GM20000 (cell line): ENCODE measurements at regions not wholly inside any gene's neighbourhood (a gene's known extent, or its start where the extent isn't known, plus 50 kb on each side); places are given as distances from the start of the nearest gene placed in this dataset.
"Not testable (repeated sequence)": the region's sequence is repeated elsewhere in the genome, so short reads cannot be mapped to it uniquely, and the experiment has no call there.

ENCODE experiments used
- DNase-seq: peaks from one replicate; pipeline ENCODE4 v3.0.0; 2012; ENCODE audit warnings: low spot score
- TF ChIP-seq, protein P1 (sequence below): IDR thresholded peaks from 2 replicates; pipeline ENCODE4 v1.5.1; 2012; ENCODE audit warnings: mild to moderate bottlenecking, control low read depth; ENCODE audit errors: extremely low read depth, missing control alignments

DNA sequence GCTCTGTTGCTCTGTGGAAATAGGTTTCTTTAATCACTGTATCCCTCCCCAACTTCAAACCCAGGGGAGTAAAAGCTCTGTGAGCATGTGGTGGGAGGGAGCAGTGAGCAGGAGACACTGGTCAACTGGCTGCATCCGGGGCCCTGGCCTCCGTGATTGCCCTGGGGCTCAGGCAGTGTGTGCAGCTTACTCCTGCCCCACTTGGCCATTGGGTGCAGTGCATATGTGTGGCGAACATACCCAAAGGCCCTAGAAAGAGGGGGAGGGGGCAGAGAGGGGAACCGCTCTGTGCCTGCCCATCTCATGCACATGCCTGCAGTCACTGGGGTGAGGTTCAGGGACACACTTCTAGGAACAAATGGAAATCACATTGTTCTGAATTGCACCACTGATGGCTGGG, 378.7 kb downstream of the ZBBX start:
- DNase-seq = no peak
- TF ChIP-seq, protein P1, sequence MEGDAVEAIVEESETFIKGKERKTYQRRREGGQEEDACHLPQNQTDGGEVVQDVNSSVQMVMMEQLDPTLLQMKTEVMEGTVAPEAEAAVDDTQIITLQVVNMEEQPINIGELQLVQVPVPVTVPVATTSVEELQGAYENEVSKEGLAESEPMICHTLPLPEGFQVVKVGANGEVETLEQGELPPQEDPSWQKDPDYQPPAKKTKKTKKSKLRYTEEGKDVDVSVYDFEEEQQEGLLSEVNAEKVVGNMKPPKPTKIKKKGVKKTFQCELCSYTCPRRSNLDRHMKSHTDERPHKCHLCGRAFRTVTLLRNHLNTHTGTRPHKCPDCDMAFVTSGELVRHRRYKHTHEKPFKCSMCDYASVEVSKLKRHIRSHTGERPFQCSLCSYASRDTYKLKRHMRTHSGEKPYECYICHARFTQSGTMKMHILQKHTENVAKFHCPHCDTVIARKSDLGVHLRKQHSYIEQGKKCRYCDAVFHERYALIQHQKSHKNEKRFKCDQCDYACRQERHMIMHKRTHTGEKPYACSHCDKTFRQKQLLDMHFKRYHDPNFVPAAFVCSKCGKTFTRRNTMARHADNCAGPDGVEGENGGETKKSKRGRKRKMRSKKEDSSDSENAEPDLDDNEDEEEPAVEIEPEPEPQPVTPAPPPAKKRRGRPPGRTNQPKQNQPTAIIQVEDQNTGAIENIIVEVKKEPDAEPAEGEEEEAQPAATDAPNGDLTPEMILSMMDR = no peak

DNA sequence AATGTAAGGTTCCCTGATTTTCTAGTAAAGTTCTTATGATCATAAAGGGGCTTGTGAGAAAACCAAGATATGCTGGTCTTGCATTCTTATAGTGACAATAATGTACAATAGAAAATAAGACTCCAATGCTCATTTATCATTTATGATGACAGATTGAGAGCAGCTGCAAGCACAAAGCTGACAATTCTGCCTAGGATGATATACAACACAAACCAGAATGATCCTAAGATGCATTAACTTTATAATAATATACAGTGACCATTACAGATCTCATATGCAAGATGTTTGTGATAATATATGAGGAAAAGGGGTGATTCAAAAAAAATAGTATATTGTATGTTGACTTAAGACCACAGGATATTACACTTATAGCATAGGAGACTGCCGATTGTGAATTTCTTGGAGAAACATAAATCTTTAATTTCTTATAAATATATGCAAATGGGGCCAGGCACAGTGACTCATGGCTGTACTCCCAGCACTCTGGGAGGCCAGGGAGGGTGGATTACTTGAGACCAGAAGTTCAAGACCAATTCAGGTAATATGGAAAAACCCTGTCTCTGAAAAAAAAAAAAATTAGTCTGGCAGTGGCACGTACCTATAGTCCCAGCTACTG, 387.0 kb downstream of the ZBBX start:
- TF ChIP-seq, protein P1 = no peak
- no peak for DNase-seq

DNA sequence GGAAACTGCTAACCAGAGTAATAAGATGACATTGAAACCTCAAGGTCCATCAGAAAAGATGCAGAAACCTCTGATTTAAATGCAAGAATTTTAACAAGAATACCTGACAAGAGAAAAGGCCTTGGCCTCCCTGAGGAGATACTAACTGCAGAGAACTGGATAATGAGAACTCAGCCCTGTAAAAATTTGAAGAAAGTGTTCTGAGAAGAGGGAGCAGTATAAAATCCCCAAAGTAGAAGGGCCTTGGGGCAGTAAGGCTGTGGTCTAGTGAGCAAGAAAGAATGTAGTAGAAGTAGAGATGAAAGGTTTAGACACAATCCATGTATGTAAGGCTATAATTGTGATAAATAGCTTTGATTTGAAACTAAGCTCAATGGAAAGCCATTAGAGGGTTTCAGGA, 394.1 kb downstream of the ZBBX start:
- no peak for DNase-seq
- TF ChIP-seq, protein P1 = no peak

DNA sequence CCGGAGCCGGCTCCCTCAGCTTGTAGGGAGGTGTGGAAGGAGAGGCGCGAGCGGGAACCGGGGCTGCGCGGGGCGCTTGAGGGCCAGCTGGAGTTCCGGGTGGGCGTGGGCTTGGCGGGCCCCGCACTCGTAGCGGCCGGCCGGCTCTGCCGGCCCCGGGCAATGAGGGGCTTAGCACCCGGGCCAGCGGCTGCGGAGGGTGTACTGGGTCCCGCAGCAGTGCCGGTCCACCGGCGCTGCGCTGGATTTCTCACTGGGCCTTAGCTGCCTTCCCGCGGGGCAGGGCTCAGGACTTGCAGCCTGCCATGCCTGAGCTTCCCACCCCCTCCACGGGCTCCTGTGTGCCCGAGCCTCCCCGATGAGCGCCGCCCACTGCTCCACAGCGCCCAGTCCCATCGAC, 404.3 kb downstream of the ZBBX start:
- DNase-seq = not testable (repeated sequence)

DNA sequence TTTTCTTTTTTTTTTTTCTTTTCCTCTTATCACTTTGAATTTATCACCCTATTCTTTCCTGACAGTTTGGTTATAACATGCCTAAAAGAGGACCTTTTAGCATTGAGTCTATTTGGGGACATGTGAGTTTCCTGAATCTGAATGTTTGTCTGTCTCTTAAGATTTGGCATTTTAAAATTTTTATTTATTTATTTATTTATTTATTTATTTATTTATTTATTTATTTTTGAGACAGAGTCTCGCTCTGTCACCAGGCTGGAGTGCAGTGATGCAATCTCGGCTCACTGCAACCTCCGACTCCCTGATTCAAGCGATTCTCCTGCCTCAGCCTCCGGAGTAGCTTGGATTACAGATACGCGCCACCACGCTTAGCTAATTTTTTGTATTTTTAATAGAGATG, 412.4 kb downstream of the ZBBX start:
- not testable (repeated sequence) for DNase-seq

DNA sequence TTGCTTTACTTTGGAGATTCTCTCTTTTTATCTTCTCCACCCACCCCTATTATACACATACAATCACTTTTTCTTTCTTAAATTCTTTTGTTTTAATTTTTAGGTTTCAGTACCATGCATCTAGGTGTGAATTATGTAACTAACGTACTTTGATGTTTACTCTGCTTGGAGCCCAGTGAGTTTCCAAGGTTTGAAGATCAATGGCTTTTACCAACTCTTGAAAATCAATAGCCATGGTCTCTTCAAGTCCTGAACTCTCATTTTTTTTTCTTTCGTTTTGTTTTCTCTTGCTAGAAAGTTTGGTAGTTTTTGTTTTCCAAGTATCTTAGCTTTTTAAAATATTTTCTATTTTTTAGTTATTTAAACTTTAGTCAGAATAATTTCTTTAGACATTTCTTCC, 417.2 kb downstream of the ZBBX start:
- DNase-seq = no peak
- TF ChIP-seq, protein P1 = no peak

DNA sequence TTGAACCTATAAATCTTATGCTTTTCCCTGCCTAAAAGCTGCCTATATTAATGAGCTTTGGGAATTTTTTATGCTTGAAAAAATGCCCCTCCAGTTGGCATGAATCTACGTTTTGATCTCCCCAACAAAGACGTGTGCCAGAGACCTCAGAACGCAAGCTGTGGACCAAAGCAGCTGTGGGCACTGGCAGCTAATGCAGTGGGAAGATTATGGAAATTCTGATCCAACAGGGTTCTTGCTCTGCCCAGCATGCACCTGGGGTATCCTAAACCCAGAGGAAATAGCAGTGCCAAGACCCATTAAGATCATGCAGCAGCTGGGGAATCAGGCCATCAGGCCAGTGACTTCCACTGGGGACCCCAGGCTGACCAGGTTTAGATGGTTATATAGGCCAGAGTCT, 423.0 kb downstream of the ZBBX start:
- TF ChIP-seq, protein P1 = no peak
- no peak for DNase-seq

DNA sequence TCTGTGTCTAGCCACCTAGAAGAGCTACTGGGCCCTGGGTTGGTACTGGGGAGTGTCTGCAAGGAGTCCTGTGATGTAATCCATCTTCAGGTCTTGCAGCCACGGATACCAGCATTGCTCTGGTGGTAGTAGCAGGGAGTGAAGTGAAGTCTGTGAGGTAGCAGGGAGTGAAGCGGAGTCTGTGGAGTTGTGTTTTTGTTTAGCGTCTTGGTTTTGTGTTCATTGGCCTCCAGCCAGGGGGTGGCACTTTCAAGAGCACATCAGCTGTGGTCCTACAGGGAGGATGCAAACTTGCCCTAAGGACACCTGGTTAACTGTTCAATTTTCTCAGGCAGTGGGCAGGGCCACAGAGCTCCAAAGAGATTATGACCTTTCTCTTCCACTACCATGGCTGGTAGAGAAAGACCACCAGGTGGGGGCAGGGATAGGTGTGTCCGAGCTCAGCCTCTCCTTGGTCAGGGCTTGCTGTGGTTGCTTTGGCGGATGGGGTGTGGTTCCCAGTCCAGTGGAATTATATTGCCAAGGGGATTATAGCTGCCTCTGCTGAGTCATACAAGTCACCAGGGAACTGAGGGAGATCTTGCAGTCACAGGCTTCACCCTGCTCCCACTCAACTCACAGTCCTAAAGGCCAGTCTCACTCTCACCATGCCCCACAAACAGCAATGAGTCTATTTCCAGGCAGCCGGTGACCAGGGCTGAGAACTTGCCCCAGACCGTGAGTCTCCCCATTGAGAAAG, 424.7 kb downstream of the ZBBX start:
- TF ChIP-seq, protein P1 = no peak
- no peak for DNase-seq
